ENCODE measurements at regions not wholly inside any gene's neighbourhood (a gene's known extent, or its start where the extent isn't known, plus 50 kb on each side); places are given as distances from the start of the nearest gene placed in this dataset.

- Histone ChIP-seq H3K27ac (replicated peaks in 1 of 4) (no peak overlapping the region), H3K27me3 (no peaks in the 10 kb centered on the region), H3K4me3 (no peak overlapping the region), H3K9me3 (no peaks in the 10 kb centered on the region), H3K4me1 (peaks cover 9 to 29% (median 17%) of the 10 kb centered on the region in 4 donors), H3K36me3 (no peaks in the 10 kb centered on the region)
- no peak for DNase-seq (ENCODE audit: extremely low spot score)
- 88% methylated on average over 26 of the region's 31 CpGs for WGBS
- intact Hi-C loops (cut with DNase I), result no loop called here
- no peak for TF ChIP-seq POLR2A (IDR thresholded peaks at IDR 0.05; ENCODE audit: low read depth)
- TF ChIP-seq EP300 (IDR thresholded peaks at IDR 0.05), result no peak
- TF ChIP-seq POLR2AphosphoS5 (IDR thresholded peaks at IDR 0.05), result no peak
- TF ChIP-seq CTCF (IDR thresholded peaks at IDR 0.05), result no peak
Observed at GRCh38 chr6:170134471-170135440, 156.1 kb downstream of the DLL1 start.

- intact Hi-C loops (cut with DNase I), result no loop called here
- WGBS, result 69% methylated on average over 9 of the region's 17 CpGs
- no peak overlapping the region for H3K4me3 ChIP-seq
- TF ChIP-seq POLR2AphosphoS5 (IDR thresholded peaks at IDR 0.05) (no peak), EP300 (IDR thresholded peaks at IDR 0.05) (no peak), CTCF (IDR thresholded peaks at IDR 0.05) (no peak), POLR2A (IDR thresholded peaks at IDR 0.05; ENCODE audit: low read depth) (no peak)
- H3K9me3 ChIP-seq, result no peaks in the 10 kb centered on the region
- H3K27ac ChIP-seq (replicated peaks in 1 of 4), result no peak overlapping the region
- no peaks in the 10 kb centered on the region for H3K27me3 ChIP-seq
- peaks cover 16 to 36% (median 23%) of the 10 kb centered on the region in 4 donors for H3K4me1 ChIP-seq
- H3K36me3 ChIP-seq, result no peaks in the 10 kb centered on the region
- DNase-seq (ENCODE audit: extremely low spot score), result no peak
Observed at GRCh38 chr6:170134031-170134470, 156.8 kb downstream of the DLL1 start.

- 96% methylated on average over 3 of the region's 10 CpGs for WGBS
Observed at GRCh38 chr6:170132561-170132991, 158.3 kb downstream of the DLL1 start.

GRCh38 chr6:170132011-170132521 lies 158.8 kb downstream of the DLL1 start:
- DNase-seq (ENCODE audit: extremely low spot score), result no peak
- Histone ChIP-seq H3K4me3 (no peak overlapping the region), H3K27me3 (no peaks in the 10 kb centered on the region), H3K36me3 (no peaks in the 10 kb centered on the region), H3K9me3 (no peaks in the 10 kb centered on the region), H3K27ac (replicated peaks in 1 of 4) (no peak overlapping the region), H3K4me1 (peaks cover 8 to 24% (median 19%) of the 10 kb centered on the region in 4 donors)
- intact Hi-C loops (cut with DNase I), result no loop called here
- no peak for TF ChIP-seq POLR2A (IDR thresholded peaks at IDR 0.05; ENCODE audit: low read depth)
- no peak for TF ChIP-seq CTCF (IDR thresholded peaks at IDR 0.05)
- TF ChIP-seq POLR2AphosphoS5 (IDR thresholded peaks at IDR 0.05), result no peak
- TF ChIP-seq EP300 (IDR thresholded peaks at IDR 0.05), result no peak
- 87% methylated on average over 11 of the region's 11 CpGs for WGBS

More at GRCh38 chr6:170132561-170132991, 158.3 kb downstream of the DLL1 start:
- H3K4me1 ChIP-seq, result peaks cover 11 to 29% (median 19%) of the 10 kb centered on the region in 4 donors
- TF ChIP-seq CTCF (IDR thresholded peaks at IDR 0.05) (no peak), POLR2AphosphoS5 (IDR thresholded peaks at IDR 0.05) (no peak), POLR2A (IDR thresholded peaks at IDR 0.05; ENCODE audit: low read depth) (no peak), EP300 (IDR thresholded peaks at IDR 0.05) (no peak)
- no peak overlapping the region for H3K4me3 ChIP-seq
- H3K9me3 ChIP-seq, result no peaks in the 10 kb centered on the region
- H3K27ac ChIP-seq (replicated peaks in 1 of 4), result no peak overlapping the region
- H3K36me3 ChIP-seq, result no peaks in the 10 kb centered on the region
- intact Hi-C loops (cut with DNase I), result no loop called here
- H3K27me3 ChIP-seq, result no peaks in the 10 kb centered on the region
- DNase-seq (ENCODE audit: extremely low spot score), result no peak

Data from esophagus muscularis mucosa (tissue), 4 donors.